Activated T-cell treated with anti-CD3 and anti-CD28 coated beads, Interleukin-2, amount 50 U/mL, for 24 hours (primary cell): ENCODE measurements at regions not wholly inside any gene's neighbourhood (a gene's known extent, or its start where the extent isn't known, plus 50 kb on each side); places are given as distances from the start of the nearest gene placed in this dataset.

Experiments used
- DNase-seq: peaks from one replicate; pipeline ENCODE4 v3.0.0-alpha.2; 2020
- H3K27ac Mint-ChIP-seq: 2 replicates; pipeline ENCODE4 v1.8.0; 2020; ENCODE audit warnings: mild to moderate bottlenecking, mixed read lengths
- H3K27me3 Mint-ChIP-seq: 2 replicates; pipeline ENCODE4 v1.8.0; 2020; ENCODE audit warnings: mixed read lengths
- H3K36me3 Mint-ChIP-seq: 2 replicates; pipeline ENCODE4 v1.8.0; 2020; ENCODE audit warnings: low read depth, mixed read lengths
- H3K4me1 Mint-ChIP-seq: 2 replicates; pipeline ENCODE4 v1.8.0; 2020; ENCODE audit warnings: low read depth, mixed read lengths
- H3K4me3 Mint-ChIP-seq: 2 replicates; pipeline ENCODE4 v1.8.0; 2020; ENCODE audit warnings: mild to moderate bottlenecking, moderate library complexity, mixed read lengths
- H3K9me3 Mint-ChIP-seq: 2 replicates; pipeline ENCODE4 v1.8.0; 2020; ENCODE audit warnings: mixed read lengths

DNA sequence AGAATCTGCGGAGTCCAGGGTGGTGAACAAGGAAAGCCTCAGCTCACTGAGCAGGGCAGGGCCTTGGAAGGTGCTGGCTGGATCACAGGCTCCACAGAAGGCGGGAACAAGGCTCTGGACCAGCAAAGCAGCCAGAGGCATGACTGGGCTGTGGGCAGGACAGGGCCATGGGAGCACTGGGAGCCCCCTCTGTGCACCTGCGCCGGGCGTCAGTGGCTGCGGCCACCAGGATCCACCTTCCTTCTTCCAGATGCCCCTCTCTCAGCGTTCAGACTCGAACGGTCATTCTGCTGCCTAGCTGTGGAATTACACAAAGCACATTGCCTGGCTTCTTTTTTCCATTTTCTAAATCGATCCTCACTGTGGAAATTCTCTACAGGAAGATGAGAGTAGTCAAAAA is 621.2 kb downstream of the GALR1 start:
- Mint-ChIP-seq H3K4me3 (no peak overlapping the region), H3K27ac (no peak overlapping the region), H3K4me1 (no peaks in the 10 kb centered on the region), H3K9me3 (no peaks in the 10 kb centered on the region), H3K36me3 (no peaks in the 10 kb centered on the region), H3K27me3 (peaks cover 21% of the 10 kb centered on the region)
- no peak for DNase-seq

DNA sequence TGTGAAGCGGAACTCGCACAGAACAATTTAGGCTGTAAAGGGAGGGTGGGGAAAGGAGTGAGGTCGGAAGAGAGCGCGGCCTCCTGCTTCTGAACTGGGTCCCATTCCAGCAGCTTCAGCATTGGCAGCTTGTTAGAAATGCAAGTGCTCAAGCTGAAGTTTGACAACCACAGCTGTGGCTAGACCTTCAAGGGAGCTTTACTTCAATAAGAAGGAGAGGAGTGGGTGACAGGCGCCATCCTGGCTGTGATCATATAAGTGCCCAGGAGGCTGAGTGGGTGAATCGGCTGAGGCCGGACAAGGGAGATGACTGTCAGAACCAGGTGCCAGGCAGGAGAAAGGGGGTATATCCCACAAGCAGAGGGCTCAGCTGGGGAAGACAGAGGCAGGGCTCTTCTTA is 622.5 kb downstream of the GALR1 start:
- H3K27me3 Mint-ChIP-seq, result peaks cover 21% of the 10 kb centered on the region
- H3K9me3 Mint-ChIP-seq, result no peaks in the 10 kb centered on the region
- H3K36me3 Mint-ChIP-seq, result no peaks in the 10 kb centered on the region
- DNase-seq, result no peak
- no peaks in the 10 kb centered on the region for H3K4me1 Mint-ChIP-seq
- no peak overlapping the region for H3K4me3 Mint-ChIP-seq
- no peak overlapping the region for H3K27ac Mint-ChIP-seq

DNA sequence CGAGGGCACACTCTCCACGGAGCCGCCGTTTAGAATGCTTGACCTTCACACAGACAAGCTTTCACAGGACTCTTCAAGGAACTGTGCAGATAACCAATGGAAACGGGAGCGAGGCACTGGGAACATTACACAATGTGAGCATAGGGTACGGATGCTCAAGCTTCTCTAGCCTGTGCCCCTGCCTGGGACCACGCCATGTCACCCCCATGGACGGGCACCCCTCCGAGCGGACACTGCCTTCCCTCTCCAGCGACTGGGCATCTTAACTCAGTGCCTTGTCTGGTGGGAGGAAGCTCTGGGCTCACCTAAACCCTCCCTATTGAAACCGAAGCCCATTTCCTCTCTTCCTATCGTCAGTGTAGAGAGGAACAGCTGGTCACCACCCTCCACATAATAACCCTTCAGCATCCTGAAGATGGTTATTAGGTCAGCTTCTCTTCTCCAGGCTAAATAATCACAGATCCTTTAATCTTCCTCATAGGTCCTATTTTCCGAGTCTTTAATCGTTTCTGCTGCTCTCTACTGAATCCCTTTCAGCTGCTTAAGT is 626.7 kb downstream of the GALR1 start:
- Mint-ChIP-seq H3K27me3 (peaks cover 16% of the 10 kb centered on the region), H3K36me3 (no peaks in the 10 kb centered on the region), H3K9me3 (no peaks in the 10 kb centered on the region), H3K4me1 (no peaks in the 10 kb centered on the region), H3K4me3 (no peak overlapping the region), H3K27ac (no peak overlapping the region)
- DNase-seq, result no peak

DNA sequence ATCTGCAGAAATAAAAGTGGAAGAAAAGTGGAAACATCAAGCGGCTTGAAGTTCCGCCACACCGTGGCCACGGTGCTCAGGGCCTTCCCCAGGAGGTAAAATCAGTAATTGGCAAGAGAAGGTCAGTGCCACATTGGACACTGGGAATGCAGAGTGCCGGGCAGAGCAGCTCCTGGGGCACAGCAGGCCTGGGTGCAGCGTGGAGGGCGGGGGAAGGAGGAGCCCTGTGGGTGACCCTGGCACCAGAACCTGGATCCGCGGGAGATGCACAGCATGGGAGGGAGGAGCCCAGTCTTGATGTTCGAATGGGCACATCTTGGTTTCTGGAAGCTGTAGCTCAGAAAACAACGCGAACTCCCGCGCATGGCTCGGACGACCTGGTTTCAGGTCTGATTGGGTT is 630.2 kb downstream of the GALR1 start:
- DNase-seq, result no peak
- H3K27ac Mint-ChIP-seq, result no peak overlapping the region
- H3K27me3 Mint-ChIP-seq, result peaks cover 24% of the 10 kb centered on the region
- H3K4me3 Mint-ChIP-seq, result no peak overlapping the region
- no peaks in the 10 kb centered on the region for H3K36me3 Mint-ChIP-seq
- no peaks in the 10 kb centered on the region for H3K4me1 Mint-ChIP-seq
- H3K9me3 Mint-ChIP-seq, result no peaks in the 10 kb centered on the region

DNA sequence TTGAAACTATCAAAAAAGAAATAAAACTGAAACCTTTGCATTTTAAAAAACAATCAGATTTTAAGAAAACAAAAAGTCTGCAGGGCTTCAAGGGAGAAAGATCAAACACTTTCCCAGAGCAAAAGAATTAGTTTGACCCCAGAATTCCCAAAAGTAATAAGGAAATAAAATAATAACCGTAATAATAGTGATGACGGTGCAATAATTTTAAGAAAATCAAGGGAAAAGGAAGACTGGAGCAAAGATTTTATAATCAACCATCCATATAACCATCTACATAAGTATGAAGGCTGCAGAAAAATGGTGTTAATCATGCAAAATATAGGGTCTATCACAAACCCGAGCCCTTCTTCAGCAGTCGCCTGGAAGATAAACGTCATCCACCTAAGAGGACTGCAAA is 634.8 kb downstream of the GALR1 start:
- Mint-ChIP-seq H3K4me1 (no peaks in the 10 kb centered on the region), H3K27me3 (peaks cover 21% of the 10 kb centered on the region), H3K27ac (no peak overlapping the region), H3K36me3 (no peaks in the 10 kb centered on the region), H3K4me3 (no peak overlapping the region), H3K9me3 (no peaks in the 10 kb centered on the region)
- DNase-seq, result no peak

DNA sequence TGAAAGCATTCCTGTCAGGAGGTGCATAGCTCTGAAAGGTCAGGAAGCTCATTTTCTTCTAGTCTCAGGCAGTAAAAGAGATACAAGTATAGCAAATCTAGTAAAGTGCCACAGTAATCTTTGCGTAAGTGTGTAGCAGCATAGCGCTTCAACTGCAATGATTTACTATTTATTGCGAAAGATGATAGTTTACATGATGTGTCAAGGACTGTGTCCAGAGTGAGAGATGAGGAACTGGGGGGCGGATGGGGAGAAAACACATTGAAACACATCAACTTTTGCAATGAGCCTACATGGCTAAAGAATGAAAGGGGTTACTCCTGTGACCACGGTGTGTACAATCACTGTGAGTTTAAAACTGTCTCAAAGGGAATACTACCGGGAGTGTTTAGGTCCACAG is 644.4 kb downstream of the GALR1 start:
- Mint-ChIP-seq H3K4me1 (no peaks in the 10 kb centered on the region), H3K27me3 (peaks cover 49% of the 10 kb centered on the region), H3K36me3 (no peaks in the 10 kb centered on the region), H3K4me3 (no peak overlapping the region), H3K27ac (no peak overlapping the region), H3K9me3 (no peaks in the 10 kb centered on the region)
- no peak for DNase-seq

DNA sequence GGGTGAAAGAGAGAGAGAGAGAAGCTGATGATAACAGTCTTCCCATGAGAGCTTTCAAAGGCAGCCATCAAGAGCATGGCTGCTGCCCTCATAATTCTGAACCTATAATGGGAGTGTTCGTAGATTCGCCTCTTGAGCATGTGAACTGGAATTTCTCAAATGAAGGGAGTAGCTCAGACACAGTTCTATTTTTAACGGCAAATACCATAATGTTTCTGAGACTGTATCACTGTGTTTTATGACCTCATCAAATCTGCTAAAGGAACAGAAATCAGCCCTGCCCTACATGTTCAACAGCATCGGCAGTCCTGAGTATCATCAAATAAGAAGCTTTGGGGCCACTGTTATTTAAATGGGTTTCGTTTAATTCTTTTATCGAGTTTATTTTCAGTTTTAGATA is 645.6 kb downstream of the GALR1 start:
- H3K4me3 Mint-ChIP-seq, result no peak overlapping the region
- no peaks in the 10 kb centered on the region for H3K36me3 Mint-ChIP-seq
- no peaks in the 10 kb centered on the region for H3K9me3 Mint-ChIP-seq
- DNase-seq, result no peak
- peaks cover 4% of the 10 kb centered on the region for H3K4me1 Mint-ChIP-seq
- peaks cover 55% of the 10 kb centered on the region for H3K27me3 Mint-ChIP-seq
- no peak overlapping the region for H3K27ac Mint-ChIP-seq

DNA sequence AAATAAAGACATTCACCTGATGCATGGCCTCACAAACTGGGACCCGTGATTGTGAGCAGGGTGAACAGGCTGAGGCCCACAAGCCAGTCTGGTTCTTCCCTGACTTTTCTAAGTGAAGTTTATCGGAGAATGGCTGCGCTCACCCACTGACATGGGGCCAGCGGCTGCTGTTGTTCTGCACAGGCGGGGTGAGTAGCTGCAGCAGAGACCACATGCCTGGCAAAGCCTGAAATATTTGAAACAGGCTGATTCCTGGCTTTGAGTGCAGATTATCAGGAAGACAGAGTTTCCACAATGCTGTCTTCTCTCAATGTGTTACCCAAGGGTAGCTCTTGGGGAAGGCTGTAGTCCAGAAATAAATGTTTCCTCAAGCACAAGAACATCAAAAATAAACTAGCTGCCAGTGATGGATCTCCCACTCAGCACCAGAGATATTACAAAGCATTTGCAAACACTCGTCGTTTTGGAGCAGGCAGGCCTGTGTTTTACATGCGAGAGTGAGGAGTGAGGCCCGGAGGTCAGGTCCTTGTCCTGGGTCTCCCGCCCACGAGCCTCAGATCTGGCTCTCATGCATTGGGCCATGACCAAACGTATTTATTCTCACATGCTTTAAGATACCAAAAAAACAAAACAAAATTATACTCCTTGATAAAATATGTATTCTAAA is 647.1 kb downstream of the GALR1 start:
- Mint-ChIP-seq H3K4me3 (no peak overlapping the region), H3K4me1 (peaks cover 4% of the 10 kb centered on the region), H3K9me3 (no peaks in the 10 kb centered on the region), H3K27me3 (peaks cover 53% of the 10 kb centered on the region), H3K27ac (no peak overlapping the region), H3K36me3 (no peaks in the 10 kb centered on the region)
- no peak for DNase-seq

DNA sequence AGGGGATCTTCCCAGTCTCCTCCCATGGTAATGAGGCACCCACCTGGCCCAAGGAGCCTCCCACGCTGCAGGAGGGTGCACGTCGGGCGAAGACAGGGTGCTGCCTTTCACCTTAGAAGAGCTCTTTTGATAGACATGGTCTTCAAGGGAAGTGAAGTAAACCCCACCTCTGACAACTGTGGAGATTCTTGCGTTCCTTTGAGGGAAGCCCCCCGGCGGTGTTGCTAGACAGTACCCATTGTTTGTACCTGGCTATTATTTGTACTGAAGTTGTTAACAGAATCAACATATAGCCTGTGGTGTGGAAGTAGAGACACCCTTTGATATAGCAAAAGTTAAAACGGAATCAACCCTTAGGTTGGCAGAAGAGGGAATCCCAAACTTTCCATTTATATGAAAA is 648.0 kb downstream of the GALR1 start:
- Mint-ChIP-seq H3K4me3 (no peak overlapping the region), H3K27me3 (peaks cover 48% of the 10 kb centered on the region), H3K27ac (no peak overlapping the region), H3K9me3 (no peaks in the 10 kb centered on the region), H3K4me1 (peaks cover 4% of the 10 kb centered on the region), H3K36me3 (no peaks in the 10 kb centered on the region)
- DNase-seq, result no peak

DNA sequence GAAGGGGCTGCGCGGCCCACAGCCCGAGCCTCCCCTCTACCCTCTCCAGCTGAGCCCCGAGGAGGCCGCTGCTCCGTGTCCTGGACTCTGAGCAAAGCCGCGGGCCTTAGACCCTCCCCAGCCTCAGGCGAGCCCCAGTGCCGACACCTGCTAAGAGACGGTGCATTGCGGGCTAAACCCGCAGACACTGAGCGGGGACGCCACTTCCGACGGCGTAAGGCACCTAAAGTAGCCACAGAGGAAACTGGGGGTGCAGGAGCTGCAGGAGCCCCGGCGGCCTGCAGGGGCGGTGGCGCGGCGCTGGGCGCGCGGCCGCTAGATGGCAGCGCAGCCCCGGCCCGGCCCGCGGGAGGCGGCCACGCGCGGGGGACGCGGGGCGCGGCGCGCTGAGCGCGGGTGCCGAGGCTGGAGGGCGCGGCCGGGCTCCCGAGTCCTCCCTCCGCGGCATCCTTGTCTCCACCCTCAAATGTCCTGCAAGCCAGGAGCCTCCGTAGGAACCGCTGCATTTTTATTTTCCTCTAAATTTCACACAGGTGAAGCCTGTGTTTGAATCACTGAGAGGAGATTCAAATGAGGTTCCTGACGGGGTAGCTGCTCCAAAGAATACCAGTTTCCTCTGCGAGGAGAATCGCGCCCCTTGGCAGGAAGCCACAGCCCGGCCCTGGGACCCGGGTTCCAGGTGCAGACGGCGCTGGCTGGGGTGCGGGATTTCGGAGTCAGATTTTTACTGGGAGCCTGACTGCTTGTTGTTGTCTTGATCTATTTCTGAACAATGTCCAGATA is 650.5 kb downstream of the GALR1 start:
- H3K4me1 Mint-ChIP-seq, result peaks cover 4% of the 10 kb centered on the region
- DNase-seq, result peak; percentile 75
- H3K36me3 Mint-ChIP-seq, result no peaks in the 10 kb centered on the region
- H3K9me3 Mint-ChIP-seq, result no peaks in the 10 kb centered on the region
- H3K27me3 Mint-ChIP-seq, result peaks cover 31% of the 10 kb centered on the region
- peak overlapping the region; percentile 54 for H3K4me3 Mint-ChIP-seq
- no peak overlapping the region for H3K27ac Mint-ChIP-seq

DNA sequence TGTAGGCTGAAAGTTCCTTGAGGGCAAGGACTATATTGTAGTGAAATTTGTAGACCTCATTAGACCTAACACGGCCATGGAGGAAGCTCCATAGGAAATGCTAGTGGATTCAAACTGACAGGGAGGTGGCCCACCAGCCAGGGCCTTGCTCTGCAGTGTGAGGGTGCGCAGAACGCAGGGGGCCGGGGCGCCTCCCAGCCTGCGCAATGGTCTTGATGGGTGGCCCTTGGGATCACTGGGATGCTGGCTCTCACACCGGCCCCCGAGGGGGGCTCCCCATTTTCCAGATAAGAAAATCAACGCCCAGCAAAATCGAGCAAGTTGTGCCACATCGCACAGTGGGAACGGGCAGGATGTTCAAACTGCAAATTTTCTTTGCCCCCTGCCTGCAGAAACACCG is 655.4 kb downstream of the GALR1 start:
- Mint-ChIP-seq H3K4me1 (no peaks in the 10 kb centered on the region), H3K4me3 (no peak overlapping the region), H3K27me3 (no peaks in the 10 kb centered on the region), H3K9me3 (no peaks in the 10 kb centered on the region), H3K36me3 (no peaks in the 10 kb centered on the region), H3K27ac (no peak overlapping the region)
- no peak for DNase-seq

DNA sequence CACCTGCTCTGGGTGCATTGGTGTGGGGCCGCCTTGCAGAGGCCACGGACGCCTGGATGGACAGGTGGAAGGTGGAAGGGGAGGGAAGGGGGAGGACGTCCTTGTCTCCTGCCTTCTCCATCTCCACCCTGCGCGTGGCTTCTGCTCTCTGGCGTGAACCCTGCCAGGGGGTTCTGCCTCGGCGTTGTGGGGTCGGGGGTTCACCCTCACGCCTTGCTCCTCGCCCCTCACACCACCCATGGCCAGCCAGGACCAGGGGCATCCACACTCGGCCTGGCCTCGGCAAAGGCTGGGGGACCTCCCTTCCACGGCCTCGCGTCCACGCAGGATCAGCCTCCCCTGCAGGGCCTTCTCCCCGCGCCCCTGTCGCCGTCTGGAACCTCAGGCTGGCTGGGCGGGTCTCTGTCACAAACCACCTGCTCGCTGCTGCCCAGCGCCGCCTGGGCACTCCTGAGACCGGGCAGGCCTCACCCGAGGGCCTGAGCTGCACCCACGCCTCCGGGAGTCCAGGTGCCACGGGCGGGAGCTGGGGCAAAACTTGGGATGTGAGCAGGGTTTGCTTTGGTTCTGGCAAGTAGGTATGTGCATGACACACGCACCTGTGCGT is 655.9 kb downstream of the GALR1 start:
- Mint-ChIP-seq H3K27ac (no peak overlapping the region), H3K9me3 (no peaks in the 10 kb centered on the region), H3K36me3 (no peaks in the 10 kb centered on the region), H3K27me3 (no peaks in the 10 kb centered on the region), H3K4me3 (no peak overlapping the region), H3K4me1 (no peaks in the 10 kb centered on the region)
- DNase-seq, result no peak

DNA sequence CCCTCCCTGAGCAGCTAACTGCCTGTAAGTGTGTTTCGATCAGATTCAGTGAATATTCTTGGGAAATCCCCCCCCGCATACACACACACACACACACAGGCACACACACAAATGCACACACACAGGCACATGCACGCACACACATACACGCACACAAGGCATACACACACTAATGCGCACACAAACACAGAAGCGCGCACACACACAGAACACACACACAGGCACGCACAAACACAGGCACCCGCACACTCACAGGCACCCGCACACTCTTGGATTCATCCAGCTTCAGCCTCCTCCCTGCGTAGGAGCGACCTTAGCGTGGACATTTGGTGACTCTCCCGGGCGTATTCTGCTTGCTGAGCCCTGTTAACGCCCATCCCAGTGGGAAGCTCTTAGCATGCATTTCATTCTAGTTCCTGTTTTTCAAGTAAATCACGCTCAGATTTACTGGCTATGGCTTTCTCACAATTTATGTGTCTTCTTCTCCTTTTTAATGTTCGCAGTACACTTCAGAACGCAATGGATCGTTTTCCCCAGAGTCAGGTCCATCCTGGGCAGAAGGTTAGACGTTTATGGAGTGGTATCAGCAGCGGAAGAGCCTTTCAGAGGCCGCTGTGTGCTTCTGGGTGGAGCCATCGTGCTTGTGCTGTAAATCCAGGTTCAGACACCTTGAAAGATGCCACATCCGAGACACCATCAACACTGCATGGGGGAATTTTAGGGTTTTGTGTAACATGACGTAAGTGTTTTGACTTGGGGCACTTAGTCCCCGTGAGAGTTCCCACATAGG is 656.6 kb downstream of the GALR1 start:
- Mint-ChIP-seq H3K27ac (no peak overlapping the region), H3K27me3 (peaks cover 6% of the 10 kb centered on the region), H3K9me3 (no peaks in the 10 kb centered on the region), H3K4me1 (no peaks in the 10 kb centered on the region), H3K36me3 (no peaks in the 10 kb centered on the region), H3K4me3 (no peak overlapping the region)
- DNase-seq, result no peak

DNA sequence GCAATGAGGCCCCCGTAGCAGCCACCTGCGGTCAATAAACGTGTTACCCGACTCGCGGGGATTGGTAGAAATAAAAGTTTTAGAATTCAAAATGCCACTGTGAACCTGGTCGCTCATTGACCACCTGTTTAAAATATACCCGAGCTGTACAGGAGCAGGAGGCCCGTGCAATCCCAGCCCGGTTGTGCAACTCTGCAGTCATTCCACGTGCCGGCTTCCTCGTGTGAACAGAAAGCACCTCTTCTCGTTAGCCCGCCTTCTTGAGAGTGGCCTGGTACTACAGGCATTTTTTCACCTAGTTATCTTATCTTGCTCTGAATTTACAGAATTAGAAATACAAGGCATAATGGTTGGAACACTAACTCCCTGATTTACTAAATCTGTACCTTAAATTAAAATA is 660.7 kb downstream of the GALR1 start:
- Mint-ChIP-seq H3K36me3 (no peaks in the 10 kb centered on the region), H3K9me3 (no peaks in the 10 kb centered on the region), H3K27me3 (peaks cover 13% of the 10 kb centered on the region), H3K27ac (no peak overlapping the region), H3K4me3 (no peak overlapping the region), H3K4me1 (no peaks in the 10 kb centered on the region)
- DNase-seq, result no peak
